ENCODE measurements at regions not wholly inside any gene's neighbourhood (a gene's known extent, or its start where the extent isn't known, plus 50 kb on each side); places are given as distances from the start of the nearest gene placed in this dataset.

DNA sequence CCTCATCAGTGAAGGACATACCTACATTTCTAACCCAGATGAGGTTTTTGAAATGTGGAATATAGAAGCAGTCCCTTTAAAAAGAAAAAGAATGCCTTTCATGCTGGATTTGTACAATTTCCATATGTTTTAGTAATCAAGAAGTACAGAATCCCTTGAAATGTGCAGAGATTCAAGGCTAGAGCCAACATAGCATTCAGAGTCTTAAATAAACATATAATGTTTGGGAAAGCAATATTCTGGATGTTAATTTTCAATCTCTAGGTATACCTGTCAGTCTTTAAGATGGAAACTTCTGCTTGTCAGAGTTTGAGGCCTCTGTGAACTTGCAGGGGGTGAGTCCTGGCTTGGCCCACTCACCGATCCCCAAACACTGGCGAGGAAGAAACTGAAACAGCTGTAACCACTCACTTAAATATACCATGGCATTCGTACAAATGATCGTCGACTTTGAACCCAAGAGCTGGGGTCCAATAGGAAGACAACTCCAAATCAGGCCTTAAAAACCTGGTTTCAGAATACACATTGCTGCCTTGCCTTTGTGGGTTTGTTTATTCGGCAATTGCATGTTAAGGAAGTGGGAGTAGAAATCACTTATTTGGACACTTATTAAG is 132.8 kb upstream of the NCK2 start:
- Histone ChIP-seq H3K4me2 (no peak overlapping the region), H3F3A (ENCODE audit: low read depth) (no peaks in the 10 kb centered on the region), H3K4me3 (no peak overlapping the region), H3K4me1 (no peaks in the 10 kb centered on the region), H3K36me3 (no peaks in the 10 kb centered on the region), H3K9me3 (ENCODE audit: low read depth) (no peaks in the 10 kb centered on the region), H3K79me2 (ENCODE audit: low read depth) (no peaks in the 10 kb centered on the region), H4K20me1 (ENCODE audit: low read depth) (no peaks in the 10 kb centered on the region), H3K9ac (no peak overlapping the region), H3K27me3 (no peaks in the 10 kb centered on the region), H2AFZ (replicated peaks) (no peak overlapping the region), H3K27ac (no peak overlapping the region)
- H3K9me3 Mint-ChIP-seq, result no peaks in the 10 kb centered on the region
- DNase-seq (ENCODE audit: low spot score), result no peak
- no peak overlapping the region for H3K27ac Mint-ChIP-seq
- TF ChIP-seq EZH2 (IDR thresholded peaks at IDR 0.05) (no peak), EZH2phosphoT487 (IDR thresholded peaks at IDR 0.05) (no peak)
- TF ChIP-seq, protein P1, sequence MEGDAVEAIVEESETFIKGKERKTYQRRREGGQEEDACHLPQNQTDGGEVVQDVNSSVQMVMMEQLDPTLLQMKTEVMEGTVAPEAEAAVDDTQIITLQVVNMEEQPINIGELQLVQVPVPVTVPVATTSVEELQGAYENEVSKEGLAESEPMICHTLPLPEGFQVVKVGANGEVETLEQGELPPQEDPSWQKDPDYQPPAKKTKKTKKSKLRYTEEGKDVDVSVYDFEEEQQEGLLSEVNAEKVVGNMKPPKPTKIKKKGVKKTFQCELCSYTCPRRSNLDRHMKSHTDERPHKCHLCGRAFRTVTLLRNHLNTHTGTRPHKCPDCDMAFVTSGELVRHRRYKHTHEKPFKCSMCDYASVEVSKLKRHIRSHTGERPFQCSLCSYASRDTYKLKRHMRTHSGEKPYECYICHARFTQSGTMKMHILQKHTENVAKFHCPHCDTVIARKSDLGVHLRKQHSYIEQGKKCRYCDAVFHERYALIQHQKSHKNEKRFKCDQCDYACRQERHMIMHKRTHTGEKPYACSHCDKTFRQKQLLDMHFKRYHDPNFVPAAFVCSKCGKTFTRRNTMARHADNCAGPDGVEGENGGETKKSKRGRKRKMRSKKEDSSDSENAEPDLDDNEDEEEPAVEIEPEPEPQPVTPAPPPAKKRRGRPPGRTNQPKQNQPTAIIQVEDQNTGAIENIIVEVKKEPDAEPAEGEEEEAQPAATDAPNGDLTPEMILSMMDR (IDR thresholded peaks at IDR 0.05), result no peak
- peaks cover 22% of the 10 kb centered on the region for H3K4me1 Mint-ChIP-seq
- no peaks in the 10 kb centered on the region for H3K36me3 Mint-ChIP-seq
- no peak overlapping the region for H3K4me3 Mint-ChIP-seq
- peaks cover 10% of the 10 kb centered on the region for H3K27me3 Mint-ChIP-seq (ENCODE audit: insufficient read depth, low read depth)

DNA sequence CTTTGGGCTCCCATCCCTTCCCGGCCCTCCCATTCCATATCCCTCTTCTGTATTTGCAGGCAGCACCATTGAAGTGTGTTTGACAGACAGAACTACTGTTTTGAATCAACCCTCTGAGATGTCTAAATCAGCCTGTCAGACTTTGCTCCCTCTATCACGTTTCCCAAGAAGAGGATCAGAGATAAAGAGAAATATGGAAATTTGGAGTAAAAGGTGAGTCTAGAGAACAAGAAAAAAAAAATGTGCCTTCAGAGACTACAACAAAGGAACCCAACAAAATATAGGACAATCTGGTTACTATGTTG is 133.4 kb upstream of the NCK2 start:
- no peaks in the 10 kb centered on the region for H3F3A ChIP-seq (ENCODE audit: low read depth)
- H3K9me3 ChIP-seq (ENCODE audit: low read depth), result no peaks in the 10 kb centered on the region
- H3K4me1 ChIP-seq, result no peaks in the 10 kb centered on the region
- no peaks in the 10 kb centered on the region for H3K27me3 ChIP-seq
- no peak overlapping the region for H3K4me3 ChIP-seq
- H3K27ac Mint-ChIP-seq, result no peak overlapping the region
- no peak overlapping the region for H3K27ac ChIP-seq
- TF ChIP-seq EZH2 (IDR thresholded peaks at IDR 0.05) (no peak), EZH2phosphoT487 (IDR thresholded peaks at IDR 0.05) (no peak)
- TF ChIP-seq, protein P1 (IDR thresholded peaks at IDR 0.05), result no peak
- no peak overlapping the region for H3K4me2 ChIP-seq
- H3K36me3 ChIP-seq, result no peaks in the 10 kb centered on the region
- no peak overlapping the region for H3K9ac ChIP-seq
- H3K9me3 Mint-ChIP-seq, result no peaks in the 10 kb centered on the region
- no peak overlapping the region for H2AFZ ChIP-seq (replicated peaks)
- DNase-seq (ENCODE audit: low spot score), result no peak
- no peaks in the 10 kb centered on the region for H4K20me1 ChIP-seq (ENCODE audit: low read depth)
- peaks cover 22% of the 10 kb centered on the region for H3K4me1 Mint-ChIP-seq
- no peak overlapping the region for H3K4me3 Mint-ChIP-seq
- no peaks in the 10 kb centered on the region for H3K36me3 Mint-ChIP-seq
- no peaks in the 10 kb centered on the region for H3K79me2 ChIP-seq (ENCODE audit: low read depth)
- peaks cover 7% of the 10 kb centered on the region for H3K27me3 Mint-ChIP-seq (ENCODE audit: insufficient read depth, low read depth)

DNA sequence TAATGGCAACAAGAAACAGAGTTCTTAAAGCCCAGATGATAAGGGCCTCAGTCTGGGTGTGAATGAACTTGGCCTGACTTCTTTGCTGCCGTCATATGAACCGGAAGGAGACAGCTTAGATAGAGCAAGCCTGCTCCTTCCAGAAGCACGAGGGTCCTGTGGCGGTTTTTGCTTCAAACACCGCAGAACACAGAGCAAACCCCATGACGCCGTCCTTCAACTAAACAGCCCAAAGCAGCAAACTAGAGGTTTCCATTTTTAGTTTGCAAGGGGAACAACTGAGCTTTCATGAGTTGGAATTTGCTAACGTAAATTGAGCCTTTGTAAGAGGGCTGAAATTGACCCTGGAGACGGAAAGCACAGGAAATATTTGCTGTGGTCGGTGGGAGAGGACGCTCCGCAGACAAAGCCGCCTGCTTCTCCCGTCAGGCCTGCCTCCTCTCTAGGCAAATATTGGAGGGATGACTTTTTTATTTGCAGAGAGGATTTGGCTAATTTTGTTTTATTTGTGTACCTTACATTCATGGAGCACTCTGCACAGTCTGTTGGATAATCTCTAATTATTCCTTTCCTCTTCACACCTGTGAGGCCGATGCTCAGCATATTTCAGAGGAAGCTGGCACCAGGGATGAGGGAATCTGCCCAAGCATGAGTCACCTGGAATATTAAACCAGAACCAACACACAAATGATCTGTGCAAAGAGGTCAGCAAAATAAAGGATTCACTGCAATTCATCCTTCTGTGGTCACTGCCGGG is 134.0 kb upstream of the NCK2 start:
- H3K9me3 Mint-ChIP-seq, result no peaks in the 10 kb centered on the region
- Histone ChIP-seq H3K9me3 (ENCODE audit: low read depth) (no peaks in the 10 kb centered on the region), H4K20me1 (ENCODE audit: low read depth) (no peaks in the 10 kb centered on the region), H2AFZ (replicated peaks) (no peak overlapping the region), H3K9ac (no peak overlapping the region), H3K27ac (no peak overlapping the region), H3F3A (ENCODE audit: low read depth) (no peaks in the 10 kb centered on the region), H3K4me3 (no peak overlapping the region), H3K36me3 (no peaks in the 10 kb centered on the region), H3K79me2 (ENCODE audit: low read depth) (no peaks in the 10 kb centered on the region), H3K4me1 (no peaks in the 10 kb centered on the region), H3K27me3 (no peaks in the 10 kb centered on the region), H3K4me2 (no peak overlapping the region)
- H3K27ac Mint-ChIP-seq, result peak overlapping the region; percentile 33
- H3K27me3 Mint-ChIP-seq (ENCODE audit: insufficient read depth, low read depth), result peaks cover 7% of the 10 kb centered on the region
- TF ChIP-seq, protein P1 (IDR thresholded peaks at IDR 0.05), result no peak
- TF ChIP-seq EZH2phosphoT487 (IDR thresholded peaks at IDR 0.05) (no peak), EZH2 (IDR thresholded peaks at IDR 0.05) (no peak)
- H3K4me3 Mint-ChIP-seq, result no peak overlapping the region
- DNase-seq (ENCODE audit: low spot score), result no peak
- peaks cover 22% of the 10 kb centered on the region for H3K4me1 Mint-ChIP-seq
- no peaks in the 10 kb centered on the region for H3K36me3 Mint-ChIP-seq
